EH (cell line): ENCODE measurements at regions not wholly inside any gene's neighbourhood (a gene's known extent, or its start where the extent isn't known, plus 50 kb on each side); places are given as distances from the start of the nearest gene placed in this dataset.
A peak's percentile ranks its signal among the peaks of the same experiment; 100 is the strongest.

ENCODE experiments used
- DNase-seq: peaks from one replicate; pipeline ENCODE4 v3.0.0-alpha.2; 2015; ENCODE audit warnings: low read depth

- DNase-seq = no peak
Measured at GRCh38 chr9:79880626-79881025, 308.9 kb downstream of the TLE4 start.

DNA sequence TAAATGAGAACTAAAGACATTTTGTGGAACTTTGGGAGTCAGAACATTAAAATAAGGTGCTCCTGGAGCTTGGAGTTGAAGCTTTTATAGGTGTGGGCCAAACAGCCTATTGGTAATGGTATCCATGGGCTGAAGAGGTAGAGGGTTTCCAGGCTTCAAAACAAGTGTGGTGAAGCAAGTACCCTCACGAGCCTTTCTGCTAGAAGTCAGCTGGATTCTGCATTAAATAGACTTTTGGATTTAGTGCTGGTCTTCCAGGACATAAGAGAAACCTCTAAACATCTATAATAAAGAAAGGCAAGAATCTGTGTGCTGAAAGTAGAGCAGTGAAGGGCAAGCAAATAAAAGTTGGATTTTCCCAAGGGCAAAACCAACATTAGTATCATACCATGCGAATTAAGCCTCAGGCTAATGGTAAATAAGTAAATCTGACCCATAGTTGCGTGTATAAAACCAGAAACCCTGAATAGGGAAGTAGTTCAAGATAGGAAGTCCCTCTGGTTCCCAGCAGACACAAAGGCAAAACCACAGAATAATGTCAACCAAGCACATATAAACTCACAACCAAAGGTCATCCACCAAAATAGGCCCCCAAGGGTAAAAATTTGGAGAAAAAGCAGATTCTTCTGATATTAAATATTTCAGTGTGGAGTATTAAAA is 306.3 kb downstream of the TLE4 start:
- no peak for DNase-seq

- DNase-seq = no peak
Measured at GRCh38 chr9:79868567-79869189, 296.9 kb downstream of the TLE4 start.

- no peak for DNase-seq
Measured at GRCh38 chr9:79862921-79863890, 291.4 kb downstream of the TLE4 start.

GRCh38 chr9:79858508-79858907 is 286.7 kb downstream of the TLE4 start:
- peak; percentile 55 for DNase-seq

GRCh38 chr9:79857188-79857587 is 285.4 kb downstream of the TLE4 start:
- DNase-seq = no peak

- DNase-seq = no peak
Measured at GRCh38 chr9:79847074-79847473, 275.3 kb downstream of the TLE4 start.

GRCh38 chr9:79829566-79830302 is 258.0 kb downstream of the TLE4 start:
- no peak for DNase-seq

DNA sequence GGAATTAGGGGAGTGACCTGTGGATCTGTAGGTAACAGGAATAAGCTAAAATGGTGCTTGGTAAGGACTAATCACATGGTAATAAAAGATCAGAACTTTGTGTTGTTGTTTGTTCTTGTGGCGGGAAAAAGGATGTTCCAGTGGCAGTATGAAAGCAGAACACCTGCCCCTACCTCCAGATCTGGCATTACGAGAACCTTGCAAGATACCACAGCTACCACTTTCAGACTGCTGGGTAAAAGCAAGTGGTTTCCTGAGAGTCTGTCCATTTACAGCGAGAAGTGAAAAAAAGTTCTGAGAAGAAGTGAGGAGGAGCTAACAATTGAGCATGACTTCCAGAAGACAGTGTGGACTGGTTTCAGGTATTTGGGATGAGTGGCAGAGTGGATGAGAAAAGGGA is 252.5 kb downstream of the TLE4 start:
- no peak for DNase-seq

- DNase-seq = no peak
Measured at GRCh38 chr9:79817438-79818004, 245.8 kb downstream of the TLE4 start.

GRCh38 chr9:79813258-79813638 is 241.5 kb downstream of the TLE4 start:
- no peak for DNase-seq

GRCh38 chr9:79812507-79813257 is 240.9 kb downstream of the TLE4 start:
- no peak for DNase-seq

DNA sequence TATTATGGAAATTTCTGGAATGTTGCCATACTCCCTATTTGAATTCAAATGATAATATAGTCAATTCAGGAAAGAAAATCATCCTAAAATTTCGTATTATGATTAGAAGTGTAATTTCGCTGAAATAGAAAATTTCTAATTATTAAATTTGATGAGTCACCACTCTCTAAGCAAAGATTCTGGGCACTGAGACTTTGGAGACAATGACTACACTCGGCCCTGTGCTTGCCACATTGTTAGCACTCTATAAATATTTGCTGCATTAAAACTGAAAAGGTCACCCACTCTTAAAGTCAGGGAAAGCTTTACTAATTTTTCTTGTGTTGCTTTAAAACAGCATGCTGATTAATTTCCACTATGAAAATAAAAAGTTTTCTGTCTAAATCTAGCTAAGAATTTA is 240.3 kb downstream of the TLE4 start:
- DNase-seq = peak; percentile 26

DNA sequence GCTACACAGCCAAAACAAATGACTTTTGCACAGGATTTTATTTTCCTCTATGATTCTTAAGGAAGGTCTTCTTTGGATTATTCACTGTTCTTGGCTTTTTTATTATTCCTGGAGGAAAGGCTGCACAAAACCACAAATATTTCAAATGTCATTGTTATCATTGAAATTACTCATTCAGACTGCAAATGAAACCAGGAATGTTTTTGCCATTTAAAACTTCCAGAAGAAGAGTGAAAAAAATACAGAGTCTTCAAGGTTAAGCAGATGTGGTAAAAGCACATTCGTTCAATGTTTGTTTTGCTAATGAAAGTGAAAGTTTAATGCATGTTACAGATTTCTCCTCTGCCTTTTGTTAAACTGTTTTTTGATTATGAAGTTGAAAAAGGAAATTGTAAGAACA is 238.2 kb downstream of the TLE4 start:
- peak; percentile 91 for DNase-seq

DNA sequence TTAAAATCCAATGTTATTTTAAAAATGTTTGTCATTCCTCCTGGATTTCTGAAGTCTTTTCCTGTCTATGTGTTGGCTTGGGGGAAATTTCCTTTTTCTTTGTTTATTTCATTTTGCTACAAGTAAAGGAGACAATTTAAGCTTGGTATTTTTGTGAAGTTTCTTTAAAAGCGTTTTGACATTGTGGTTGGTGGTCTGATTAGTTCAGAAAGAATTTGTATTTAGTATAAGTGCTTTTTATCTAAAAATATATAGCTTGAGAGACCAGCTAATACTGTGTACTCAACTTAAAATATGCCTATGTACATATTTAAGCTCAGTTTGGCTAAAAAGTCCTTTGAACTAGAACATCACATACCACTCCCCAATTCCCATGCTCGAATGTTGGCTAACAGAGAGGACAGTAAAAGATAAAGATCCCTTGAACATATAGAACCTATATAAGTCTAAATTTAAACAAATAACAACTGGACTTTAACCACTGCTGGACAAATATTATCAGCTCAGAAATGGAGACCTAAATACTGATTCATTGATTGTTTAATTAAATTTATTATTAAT is 237.6 kb downstream of the TLE4 start:
- no peak for DNase-seq

GRCh38 chr9:79807971-79808370 is 236.2 kb downstream of the TLE4 start:
- DNase-seq = no peak

- DNase-seq = no peak
Measured at GRCh38 chr9:79806086-79806485, 234.3 kb downstream of the TLE4 start.

DNA sequence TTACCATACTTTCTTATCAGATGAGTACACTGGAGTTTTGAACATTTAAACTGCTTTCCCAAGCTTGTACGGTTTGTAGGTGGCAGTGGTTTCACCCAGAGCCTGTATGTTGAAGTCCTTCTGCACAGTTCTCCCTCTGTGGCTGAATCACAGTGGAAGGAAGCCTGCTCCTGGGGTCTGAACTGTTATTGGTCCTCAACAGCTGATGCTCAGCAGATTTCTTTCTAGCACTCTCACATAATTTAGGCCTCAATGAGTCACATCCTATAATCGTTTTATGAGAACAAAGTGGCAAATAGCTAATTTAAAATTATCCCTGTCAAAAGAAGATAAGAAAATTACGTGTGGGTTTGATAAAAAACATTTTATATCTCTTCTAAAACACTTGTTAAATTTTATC is 229.7 kb downstream of the TLE4 start:
- no peak for DNase-seq

- no peak for DNase-seq
Measured at GRCh38 chr9:79800578-79800977, 228.8 kb downstream of the TLE4 start.

DNA sequence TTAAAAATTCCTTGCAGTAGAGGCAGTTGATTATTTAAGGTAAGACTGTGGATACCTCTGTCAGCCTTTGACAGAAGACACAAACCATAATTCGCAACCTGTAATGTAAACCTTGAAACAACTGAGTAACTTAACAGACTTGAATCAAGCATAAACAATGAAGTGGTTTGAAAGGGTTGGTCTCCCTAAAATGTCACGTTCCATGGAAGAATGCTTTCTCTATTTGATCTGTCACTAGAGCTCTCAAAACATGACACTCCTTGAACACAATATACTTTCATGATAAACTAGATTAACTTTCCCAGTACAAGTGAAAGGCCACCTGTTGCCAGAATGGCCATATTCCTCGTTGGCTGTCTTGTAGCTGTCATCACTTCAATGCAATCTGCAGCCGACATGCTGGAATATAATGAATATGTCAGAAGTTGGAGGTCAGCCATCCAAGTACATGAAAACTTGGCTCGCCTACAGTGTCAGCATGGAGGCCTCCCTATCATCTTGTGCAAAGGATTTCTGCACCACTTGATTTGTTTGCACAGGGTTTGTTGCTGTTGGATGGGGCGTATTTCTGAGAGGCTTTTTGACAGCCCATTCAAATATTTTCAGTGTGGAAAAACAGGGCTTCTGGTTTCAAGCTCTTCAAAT is 228.0 kb downstream of the TLE4 start:
- no peak for DNase-seq
